CD14-positive monocyte (primary cell): ENCODE measurements at regions not wholly inside any gene's neighbourhood (a gene's known extent, or its start where the extent isn't known, plus 50 kb on each side); places are given as distances from the start of the nearest gene placed in this dataset.

Source experiments
- DNase-seq, 3 donors: peaks; one replicate each; pipeline ENCODE4 v3.0.0-alpha.2; 2011 to 2022
- H2AFZ ChIP-seq: 2 replicates; pipeline ENCODE4 v1.6.0; 2012; ENCODE audit warnings: mild to moderate bottlenecking, low read depth, low read length, inconsistent platforms; ENCODE audit not compliant: insufficient read depth, poor library complexity, severe bottlenecking
- H3K27ac ChIP-seq, 2 donors: 1 replicate in 1 of 2; 2 replicates in 1 of 2; pipeline ENCODE4 v1.5.1; 2012 to 2013; ENCODE audit warnings: low read length in 2 of 2, control low read depth in 1 of 2, inconsistent platforms in 1 of 2, low read depth in 1 of 2, mild to moderate bottlenecking in 1 of 2
- H3K27me3 ChIP-seq, 2 donors: one replicate each; pipeline versions ENCODE4 v1.6.0 to v1.6.1; 2011 to 2013; ENCODE audit warnings: low read length in 2 of 2; ENCODE audit not compliant: control insufficient read depth in 2 of 2, insufficient read depth in 2 of 2
- H3K36me3 ChIP-seq, 2 donors: replicated peaks in 1 of 2; 1 replicate in 1 of 2; 2 replicates in 1 of 2; pipeline versions ENCODE4 v1.5.1 to v1.6.1; 2012 to 2013; ENCODE audit warnings: low read length in 2 of 2, control low read depth in 1 of 2, inconsistent platforms in 1 of 2, mild to moderate bottlenecking in 1 of 2; ENCODE audit not compliant: insufficient read depth in 2 of 2, control insufficient read depth in 1 of 2
- H3K4me1 ChIP-seq, 2 donors: 1 replicate in 1 of 2; 2 replicates in 1 of 2; pipeline versions ENCODE4 v1.5.1 to v1.6.1; 2012 to 2013; ENCODE audit warnings: low read length in 2 of 2, control low read depth in 1 of 2, inconsistent platforms in 1 of 2, mild to moderate bottlenecking in 1 of 2, moderate library complexity in 1 of 2; ENCODE audit not compliant: insufficient read depth in 2 of 2, control insufficient read depth in 1 of 2
- H3K4me2 ChIP-seq: replicated peaks from 2 replicates; pipeline ENCODE3; 2012; ENCODE audit warnings: low read length, moderate library complexity, mild to moderate bottlenecking; ENCODE audit not compliant: poor library complexity, severe bottlenecking; ENCODE audit errors: extremely low read depth
- H3K4me3 ChIP-seq, 3 experiments: fragments of 200-600 bp in 1 of 3; sonication (generic) in 1 of 3; replicated peaks in 1 of 3; 1 replicate in 2 of 3; 2 replicates in 1 of 3; pipeline ENCODE4 v1.5.1; 2011 to 2013; ENCODE audit warnings: low read length in 3 of 3, mild to moderate bottlenecking in 3 of 3, control low read depth in 2 of 3, low read depth in 2 of 3, inconsistent platforms in 1 of 3, moderate library complexity in 1 of 3
- H3K79me2 ChIP-seq: 2 replicates; pipeline ENCODE4 v1.6.0; 2012; ENCODE audit warnings: mild to moderate bottlenecking, control low read depth, inconsistent platforms, low read length, moderate library complexity; ENCODE audit not compliant: insufficient read depth
- H3K9ac ChIP-seq: 2 replicates; pipeline ENCODE4 v1.6.0; 2017; ENCODE audit warnings: low read length, mild to moderate bottlenecking; ENCODE audit not compliant: insufficient read depth, poor library complexity, severe bottlenecking
- H3K9me3 ChIP-seq, 2 donors: replicated peaks in 1 of 2; 1 replicate in 1 of 2; 2 replicates in 1 of 2; pipeline versions ENCODE4 v1.5.1 to v1.6.1; 2012 to 2013; ENCODE audit warnings: low read length in 2 of 2, control low read depth in 1 of 2; ENCODE audit not compliant: control insufficient read depth in 1 of 2, insufficient read depth in 1 of 2
- H4K20me1 ChIP-seq: 2 replicates; pipeline ENCODE4 v1.6.0; 2012; ENCODE audit warnings: mild to moderate bottlenecking, low read length, control low read depth, moderate library complexity; ENCODE audit not compliant: insufficient read depth
- H3K27ac Mint-ChIP-seq, 7 donors: one replicate each; pipeline ENCODE4 v1.8.0; 2020; ENCODE audit warnings: mild to moderate bottlenecking in 7 of 7, mixed read lengths in 7 of 7, moderate library complexity in 6 of 7, inconsistent platforms in 2 of 7
- H3K27me3 Mint-ChIP-seq, 3 donors: one replicate each; pipeline ENCODE4 v1.8.0; 2021 to 2022; ENCODE audit warnings: low read depth in 3 of 3, mild to moderate bottlenecking in 3 of 3, mixed read lengths in 3 of 3, moderate library complexity in 3 of 3, inconsistent platforms in 1 of 3
- H3K36me3 Mint-ChIP-seq, 2 donors: one replicate each; pipeline ENCODE4 v1.8.0; 2020; ENCODE audit warnings: mixed read lengths in 2 of 2, inconsistent platforms in 1 of 2, mild to moderate bottlenecking in 1 of 2
- H3K4me1 Mint-ChIP-seq: one replicate; pipeline ENCODE4 v1.8.0; 2020; ENCODE audit warnings: mild to moderate bottlenecking, mixed read lengths
- H3K4me3 Mint-ChIP-seq, 2 donors: one replicate each; pipeline ENCODE4 v1.8.0; 2020; ENCODE audit warnings: mild to moderate bottlenecking in 2 of 2, mixed read lengths in 2 of 2, moderate library complexity in 1 of 2
- H3K9me3 Mint-ChIP-seq, 7 donors: one replicate each; pipeline ENCODE4 v1.8.0; 2020 to 2022; ENCODE audit warnings: mixed read lengths in 7 of 7, mild to moderate bottlenecking in 6 of 7, moderate library complexity in 6 of 7, inconsistent platforms in 2 of 7
- WGBS: methylation state at CpG from one replicate; pipeline ENCODE4 v1.1.5; 2013; ENCODE audit warnings: missing lambda C conversion rate; ENCODE audit not compliant: insufficient coverage; 5-methylcytosine and 5-hydroxymethylcytosine counted together
- intact Hi-C, 2 donors: fragments of 100-400 bp; cut with micrococcal nuclease; formaldehyde crosslinking; loops; one replicate each; pipeline versions ENCODE4 v1.15.0 to v1.15.1; 2023
- TF ChIP-seq, protein P1 (sequence below): fragments of 200-600 bp; IDR thresholded peaks from one replicate; pipeline ENCODE4 v1.8.0; 2022; ENCODE audit warnings: antibody characterized with exemption, mild to moderate bottlenecking

- Histone ChIP-seq H3K27me3 (no peaks in the 10 kb centered on the region), H3K9ac (no peak overlapping the region), H3K79me2 (no peaks in the 10 kb centered on the region), H3K4me2 (no peak overlapping the region), H3K4me1 (no peaks in the 10 kb centered on the region), H3K27ac (no peak overlapping the region), H2AFZ (no peak overlapping the region), H4K20me1 (no peaks in the 10 kb centered on the region), H3K9me3 (no peaks in the 10 kb centered on the region), H3K36me3 (no peaks in the 10 kb centered on the region), H3K4me3 (no peak overlapping the region)
- no peak for DNase-seq
- Mint-ChIP-seq H3K27me3 (peaks cover 0 to 2% (median 0%) of the 10 kb centered on the region in 3 donors), H3K36me3 (no peaks in the 10 kb centered on the region), H3K4me3 (no peak overlapping the region), H3K27ac (no peak overlapping the region), H3K9me3 (peaks cover 0 to 1% (median 0%) of the 10 kb centered on the region in 7 donors), H3K4me1 (no peaks in the 10 kb centered on the region)
- TF ChIP-seq, protein P1, sequence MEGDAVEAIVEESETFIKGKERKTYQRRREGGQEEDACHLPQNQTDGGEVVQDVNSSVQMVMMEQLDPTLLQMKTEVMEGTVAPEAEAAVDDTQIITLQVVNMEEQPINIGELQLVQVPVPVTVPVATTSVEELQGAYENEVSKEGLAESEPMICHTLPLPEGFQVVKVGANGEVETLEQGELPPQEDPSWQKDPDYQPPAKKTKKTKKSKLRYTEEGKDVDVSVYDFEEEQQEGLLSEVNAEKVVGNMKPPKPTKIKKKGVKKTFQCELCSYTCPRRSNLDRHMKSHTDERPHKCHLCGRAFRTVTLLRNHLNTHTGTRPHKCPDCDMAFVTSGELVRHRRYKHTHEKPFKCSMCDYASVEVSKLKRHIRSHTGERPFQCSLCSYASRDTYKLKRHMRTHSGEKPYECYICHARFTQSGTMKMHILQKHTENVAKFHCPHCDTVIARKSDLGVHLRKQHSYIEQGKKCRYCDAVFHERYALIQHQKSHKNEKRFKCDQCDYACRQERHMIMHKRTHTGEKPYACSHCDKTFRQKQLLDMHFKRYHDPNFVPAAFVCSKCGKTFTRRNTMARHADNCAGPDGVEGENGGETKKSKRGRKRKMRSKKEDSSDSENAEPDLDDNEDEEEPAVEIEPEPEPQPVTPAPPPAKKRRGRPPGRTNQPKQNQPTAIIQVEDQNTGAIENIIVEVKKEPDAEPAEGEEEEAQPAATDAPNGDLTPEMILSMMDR = no peak
- WGBS = no CpG with 5 or more reads among the region's 1 CpG
- intact Hi-C loops = no loop called here
These were observed 547.0 kb upstream of the COX7C start for GRCh38 chr5:86070719-86071118.

DNA sequence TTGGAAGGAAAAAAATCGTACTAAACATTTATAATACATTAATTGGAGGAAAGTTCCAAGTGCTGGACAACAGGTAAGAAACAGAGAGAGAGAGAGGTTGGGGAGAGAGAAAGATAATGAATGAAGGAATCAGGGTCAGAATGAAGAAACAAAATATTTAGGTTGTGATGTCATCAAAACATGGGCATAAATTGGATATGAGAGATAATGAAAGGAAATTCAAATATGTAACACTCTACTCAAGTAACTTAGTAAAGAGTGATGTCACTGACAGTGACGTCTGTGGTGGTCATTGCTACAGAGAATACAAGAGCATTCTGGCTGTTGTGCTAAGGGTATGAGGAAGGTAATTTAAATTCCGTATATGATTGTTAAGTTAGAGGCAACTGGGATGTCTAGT lies 543.4 kb upstream of the COX7C start:
- no peak overlapping the region for H3K4me2 ChIP-seq
- H3K27me3 ChIP-seq = no peaks in the 10 kb centered on the region
- H3K79me2 ChIP-seq = no peaks in the 10 kb centered on the region
- no peaks in the 10 kb centered on the region for H3K9me3 ChIP-seq
- TF ChIP-seq, protein P1 = no peak
- H4K20me1 ChIP-seq = no peaks in the 10 kb centered on the region
- no peak overlapping the region for H3K9ac ChIP-seq
- no peak for DNase-seq
- Mint-ChIP-seq H3K4me1 (no peaks in the 10 kb centered on the region), H3K27ac (no peak overlapping the region), H3K27me3 (peaks cover 0 to 2% (median 0%) of the 10 kb centered on the region in 3 donors), H3K4me3 (no peak overlapping the region), H3K36me3 (no peaks in the 10 kb centered on the region), H3K9me3 (peaks cover 0 to 2% (median 0%) of the 10 kb centered on the region in 7 donors)
- H3K27ac ChIP-seq = no peak overlapping the region
- H3K4me1 ChIP-seq = no peaks in the 10 kb centered on the region
- WGBS = 80% methylated on average over 1 of the region's 3 CpGs
- intact Hi-C loops = no loop called here
- no peak overlapping the region for H2AFZ ChIP-seq
- H3K4me3 ChIP-seq = no peak overlapping the region
- no peaks in the 10 kb centered on the region for H3K36me3 ChIP-seq
